Left renal cortex interstitium (tissue), 4 donors: ENCODE measurements at regions not wholly inside any gene's neighbourhood (a gene's known extent, or its start where the extent isn't known, plus 50 kb on each side); places are given as distances from the start of the nearest gene placed in this dataset.
"Not testable (repeated sequence)": the region's sequence is repeated elsewhere in the genome, so short reads cannot be mapped to it uniquely, and the experiment has no call there.

Experiments used
- DNase-seq, 4 donors: peaks; one replicate each; pipeline ENCODE4 v3.0.0-alpha.2; 2013; ENCODE audit warnings: low read depth in 4 of 4, low spot score in 2 of 4, missing footprints in 1 of 4

DNA sequence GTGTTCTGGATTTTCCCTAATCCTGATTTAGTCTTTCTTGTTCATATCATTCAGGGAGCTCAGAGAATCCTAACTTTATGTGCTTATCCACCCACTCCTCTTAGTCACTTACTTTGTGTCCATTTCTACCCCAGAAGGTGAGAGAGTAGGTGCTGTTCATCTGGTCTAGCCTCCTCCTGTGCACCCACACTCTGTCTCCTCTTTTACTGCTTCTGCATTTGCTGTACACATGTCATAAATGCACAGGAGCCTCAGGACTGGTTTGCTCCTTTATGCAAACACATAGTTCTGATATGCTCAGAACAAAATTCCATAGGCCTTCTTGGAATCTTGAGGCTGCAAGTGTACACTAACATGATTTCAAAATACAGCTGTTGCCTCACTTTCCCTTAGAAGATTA lies 1014.7 kb downstream of the PRIM2 start:
- not testable (repeated sequence) for DNase-seq

DNA sequence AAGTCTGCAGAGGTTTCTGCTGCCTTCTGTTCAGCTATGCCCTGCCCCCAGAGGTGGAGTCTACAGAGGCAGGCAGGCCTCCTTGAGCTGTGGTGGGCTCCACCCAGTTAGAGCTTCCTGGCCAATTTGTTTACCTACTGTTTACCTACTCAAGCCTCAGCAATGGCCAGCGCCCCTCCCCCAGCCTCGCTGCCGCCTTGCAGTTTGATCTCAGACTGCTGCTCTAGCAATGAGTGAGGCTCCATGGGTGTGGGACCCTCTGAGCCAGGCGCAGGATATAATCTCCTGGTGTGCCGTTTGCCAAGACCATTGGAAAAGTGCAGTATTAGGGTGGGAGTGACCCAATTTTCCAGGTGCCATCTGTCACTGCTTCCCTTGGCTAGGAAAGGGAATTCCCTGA lies 1024.9 kb downstream of the PRIM2 start:
- DNase-seq: not testable (repeated sequence)

DNA sequence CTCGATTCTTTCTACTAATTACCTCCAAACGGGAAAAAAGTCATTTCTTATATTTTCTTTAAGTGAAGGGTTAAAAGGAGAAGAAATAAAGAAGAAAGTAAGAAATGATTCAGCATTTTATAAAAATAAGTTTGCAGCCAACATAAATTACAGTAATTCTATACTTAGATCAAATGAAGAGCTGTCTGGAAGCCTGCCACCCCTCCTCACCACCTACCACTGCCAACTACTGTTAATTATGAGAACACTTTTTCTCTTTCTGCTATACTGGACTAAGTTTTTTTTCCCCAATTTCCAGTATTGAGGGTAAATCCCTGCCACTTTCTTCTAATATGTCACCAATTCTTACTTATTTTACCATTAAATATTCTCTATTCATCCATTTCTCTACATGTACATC lies 1030.1 kb downstream of the PRIM2 start:
- DNase-seq: not testable (repeated sequence)

- not testable (repeated sequence) for DNase-seq
These were observed 1034.2 kb downstream of the PRIM2 start for GRCh38 chr6:58351619-58352018.

DNA sequence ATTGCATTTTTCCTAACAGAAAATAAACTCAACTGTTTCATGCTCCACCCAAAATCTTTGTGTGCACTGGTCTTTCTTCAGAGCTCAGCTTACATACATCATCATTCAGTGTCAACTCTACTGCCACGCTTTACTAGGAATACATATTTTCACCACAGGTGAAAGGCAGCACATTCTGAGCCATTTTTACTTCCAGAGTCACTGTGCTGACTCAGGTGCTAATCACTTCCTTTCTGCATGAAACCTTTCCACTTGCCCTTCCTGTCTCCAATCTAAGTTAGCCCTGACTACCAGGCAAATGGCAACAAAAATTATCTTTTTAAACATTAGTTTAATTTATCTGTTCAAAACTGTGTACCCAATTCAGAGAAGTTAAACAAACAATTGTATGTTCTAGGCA lies 1041.0 kb downstream of the PRIM2 start:
- DNase-seq: not testable (repeated sequence)

DNA sequence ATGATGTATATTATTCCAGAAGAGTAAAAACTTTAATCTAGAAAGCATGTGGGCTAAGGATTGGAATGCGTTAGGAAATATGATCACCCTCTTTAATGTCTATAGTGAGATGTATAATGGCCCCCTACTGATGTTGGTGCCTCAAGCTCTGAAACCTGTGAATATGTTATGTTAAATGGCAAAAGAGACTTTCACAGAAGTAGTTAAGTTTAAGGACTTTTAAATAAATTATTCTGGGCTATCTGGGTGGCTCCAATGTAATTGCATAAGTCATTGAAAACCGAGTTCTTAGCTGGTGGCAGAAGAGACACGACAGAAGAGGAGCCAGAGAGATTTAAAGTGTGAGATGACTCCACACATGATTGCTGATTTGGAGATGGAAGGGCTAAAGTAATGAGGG lies 1048.4 kb downstream of the PRIM2 start:
- DNase-seq: not testable (repeated sequence)

DNA sequence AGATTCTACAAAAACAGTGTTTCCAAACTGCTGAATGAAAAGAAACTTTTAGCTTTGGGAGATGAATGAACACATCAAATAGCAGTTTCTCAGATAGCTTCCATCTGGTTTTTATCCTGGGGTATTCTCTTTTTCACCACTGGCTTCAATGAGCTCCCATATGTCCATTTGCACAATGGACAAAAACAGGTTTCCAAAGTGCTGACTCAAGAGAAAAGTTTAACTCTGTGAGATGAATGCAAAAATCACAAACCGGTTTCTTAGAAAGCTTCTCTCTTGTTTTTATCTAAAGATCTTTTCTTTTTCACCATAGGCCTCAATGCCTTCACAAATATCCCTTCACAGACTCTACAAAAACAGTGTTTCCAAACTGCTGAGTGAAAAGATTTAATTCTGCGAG lies 1089.2 kb downstream of the PRIM2 start:
- DNase-seq: not testable (repeated sequence)

DNA sequence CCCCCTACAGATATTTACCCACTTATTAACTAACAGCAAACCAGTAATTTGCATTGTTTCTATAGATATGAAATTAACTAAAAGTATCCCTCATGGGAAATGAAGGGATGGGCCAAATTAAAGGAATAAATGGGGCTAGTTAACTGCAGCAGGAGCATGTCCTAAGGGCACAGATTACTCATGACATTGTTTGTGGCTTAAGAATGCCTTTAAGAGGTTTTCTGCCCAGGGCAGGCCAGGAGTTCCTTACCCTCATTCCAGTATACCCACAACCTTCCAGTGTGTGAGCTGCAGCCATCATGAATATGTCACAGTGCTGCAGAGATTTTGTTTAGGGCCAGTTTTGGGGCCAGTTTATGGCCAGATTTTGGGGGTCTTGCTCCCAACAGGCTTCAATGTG lies 1101.9 kb downstream of the PRIM2 start:
- no peak for DNase-seq
